K562 (cell line): ENCODE measurements at regions not wholly inside any gene's neighbourhood (a gene's known extent, or its start where the extent isn't known, plus 50 kb on each side); places are given as distances from the start of the nearest gene placed in this dataset.

Source experiments
- ATAC-seq: fragments of 200-7000 bp; cut with Tn5 transposase; 3 replicates; pipeline ENCODE4 v1.9.1; 2020; ENCODE audit warnings: moderate library complexity
- BruUV-seq: library from RNA; stranded (reverse); fragments of 400-500 nt; replicated peaks from 2 replicates; lab custom pipeline; 2021; lab: Mats Ljungman, UMichigan
- CTCF ChIA-PET: fragments of 300-600 bp; formaldehyde crosslinking; extraction: SDS; loops from one replicate; lab custom pipeline; 2021; ENCODE audit warnings: low intra/inter-chr PET ratio; lab: Yijun Ruan, JAX
- POLR2A ChIA-PET: fragments of 300-600, 350-650 bp; sonication (Branson Sonifier 250); formaldehyde crosslinking; extraction: SDS; loops from one replicate; lab custom pipeline; 2021; ENCODE audit warnings: antibody characterized with exemption, inconsistent platforms; lab: Yijun Ruan, JAX
- DNase-seq, 4 experiments: peaks; one replicate each; pipeline versions ENCODE4 v3.0.0 to v3.0.0-alpha.2; 2011 to 2018; ENCODE audit warnings: low spot score in 3 of 4, mixed read lengths in 3 of 4; ENCODE audit errors: extremely low read depth in 1 of 4
- FAIRE-seq: peaks from 2 replicates; lab custom pipeline; 2011; peaks lifted over from hg19 to GRCh38; lab: Jason Lieb, UNC
- H2AFZ ChIP-seq: 2 replicates; pipeline ENCODE4 v1.6.0; 2011; ENCODE audit warnings: low read depth, low read length, control low read depth, inconsistent platforms
- H3K27ac ChIP-seq: fragments of 200-600 bp; 3 replicates; pipeline ENCODE4 v1.8.0; 2011; ENCODE audit warnings: low read depth, mild to moderate bottlenecking, control low read depth, inconsistent platforms, low read length, moderate library complexity, mixed read lengths; ENCODE audit errors: extremely low read depth
- H3K27me3 ChIP-seq, 2 experiments: fragments of 300-600 bp in 1 of 2; 2 replicates in 1 of 2; 3 replicates in 1 of 2; pipeline versions ENCODE4 v1.6.0 to v1.8.0; 2011; ENCODE audit warnings: inconsistent platforms in 2 of 2, low read length in 2 of 2, mild to moderate bottlenecking in 1 of 2, mixed read lengths in 1 of 2, moderate library complexity in 1 of 2; ENCODE audit not compliant: control insufficient read depth in 2 of 2, insufficient read depth in 2 of 2
- H3K36me3 ChIP-seq: fragments of 300-600 bp; 3 replicates; pipeline ENCODE4 v1.8.0; 2011; ENCODE audit warnings: mild to moderate bottlenecking, low read length, inconsistent platforms; ENCODE audit not compliant: control insufficient read depth, insufficient read depth
- H3K4me1 ChIP-seq, 2 experiments: fragments of 200-600 bp in 1 of 2; replicated peaks in 1 of 2; 2 replicates in 1 of 2; 3 replicates in 1 of 2; pipeline versions ENCODE4 v1.5.1 to v1.8.0; 2011; ENCODE audit warnings: inconsistent platforms in 2 of 2, low read length in 2 of 2, mild to moderate bottlenecking in 1 of 2, mixed read lengths in 1 of 2, moderate library complexity in 1 of 2; ENCODE audit not compliant: control insufficient read depth in 2 of 2, insufficient read depth in 2 of 2
- H3K4me2 ChIP-seq: 2 replicates; pipeline ENCODE4 v1.6.1; 2011; ENCODE audit warnings: low read length, control low read depth, inconsistent platforms, mixed read lengths; ENCODE audit not compliant: insufficient read depth
- H3K4me3 ChIP-seq: fragments of 200-600 bp; sonication (generic), shearing (Covaris generic); 2 replicates; pipeline ENCODE4 v1.5.1; 2016; ENCODE audit warnings: control low read depth, inconsistent platforms
- H3K79me2 ChIP-seq: fragments of 200-600 bp; 3 replicates; pipeline ENCODE4 v1.8.0; 2011; ENCODE audit warnings: low read length, inconsistent platforms; ENCODE audit not compliant: control insufficient read depth, insufficient read depth
- H3K9ac ChIP-seq, 2 experiments: 2 replicates each; pipeline versions ENCODE4 v1.6.0 to v1.6.1; 2011; ENCODE audit warnings: low read depth in 2 of 2, low read length in 2 of 2, control low read depth in 1 of 2, inconsistent platforms in 1 of 2, mild to moderate bottlenecking in 1 of 2, mixed read lengths in 1 of 2; ENCODE audit not compliant: insufficient read depth in 1 of 2
- H3K9me1 ChIP-seq: one replicate; pipeline ENCODE4 v1.6.0; 2011; ENCODE audit warnings: inconsistent platforms, mild to moderate bottlenecking, low read length, moderate library complexity; ENCODE audit not compliant: control insufficient read depth, insufficient read depth
- H3K9me3 ChIP-seq: replicated peaks from 2 replicates; pipeline ENCODE4 v1.5.1; 2011; ENCODE audit warnings: low read depth, low read length, inconsistent platforms; ENCODE audit not compliant: control insufficient read depth, insufficient read depth
- H4K20me1 ChIP-seq: replicated peaks from 2 replicates; pipeline ENCODE4 v1.6.1; 2011; ENCODE audit warnings: low read length, inconsistent platforms, mixed read lengths; ENCODE audit not compliant: control insufficient read depth, insufficient read depth
- ELF4 ChIP-seq: fragments of 450-650 bp; formaldehyde crosslinking; IDR thresholded peaks from 2 replicates; pipeline ENCODE4 v1.4.0; 2022; ENCODE audit warnings: missing genetic modification characterization
- GABPB1 ChIP-seq: sonication (generic); formaldehyde crosslinking; IDR thresholded peaks from 2 replicates; pipeline ENCODE4 v1.8.0; 2022; ENCODE audit warnings: mild to moderate bottlenecking, missing genetic modification reagents
- MEIS2 ChIP-seq: fragments of 450-650 bp; IDR thresholded peaks from 2 replicates; pipeline ENCODE4 v1.6.1; 2014; ENCODE audit warnings: mild to moderate bottlenecking; ENCODE audit not compliant: partially characterized antibody
- ZNF717 ChIP-seq: fragments of 250-450 bp; sonication (Bioruptor Pico); IDR thresholded peaks from 2 replicates; pipeline ENCODE4 v1.5.0; 2021
- WGBS: fragments of 100-300 bp; shearing (Covaris generic); methylation state at CpG from one replicate; pipeline ENCODE4 v1.1.6; 2016; ENCODE audit warnings: low coverage, mixed read lengths; ENCODE audit not compliant: insufficient coverage; ENCODE audit errors: missing lambda C conversion rate; 5-methylcytosine and 5-hydroxymethylcytosine counted together
- in situ Hi-C: fragments of 300-500 bp; cut with MboI; formaldehyde crosslinking; loops from 4 replicates; pipeline ENCODE4 v1.15.0; 2018; ENCODE audit warnings: inconsistent platforms, mixed read lengths
- intact Hi-C: fragments of 100-400 bp; cut with micrococcal nuclease; formaldehyde crosslinking; loops from 2 replicates; pipeline ENCODE4 v1.14.2; 2022
- TF ChIP-seq, protein P1 (sequence below), 2 experiments: fragments of 450-650 bp; IDR thresholded peaks; 2 replicates each; pipeline ENCODE4 v1.6.1; 2016; ENCODE audit warnings: mild to moderate bottlenecking in 2 of 2, borderline replicate concordance in 1 of 2, low read depth in 1 of 2, moderate library complexity in 1 of 2

GRCh38 chr3:31225923-31226322, 306.8 kb upstream of the STT3B start:
- no peaks in the 10 kb centered on the region for H3K4me1 ChIP-seq

More at GRCh38 chr3:31225923-31226322, 306.8 kb upstream of the STT3B start:
- H3K79me2 ChIP-seq, result no peaks in the 10 kb centered on the region
- FAIRE-seq (no peak), DNase-seq (no peak), ATAC-seq (no peak)
- H4K20me1 ChIP-seq, result no peaks in the 10 kb centered on the region
- no TSS peak for BruUV-seq
- H3K9me3 ChIP-seq, result no peaks in the 10 kb centered on the region
- no peak for TF ChIP-seq ELF4 (CRISPR knock-in tag)
- no peak for TF ChIP-seq ZNF717 (CRISPR knock-in tag)
- TF ChIP-seq GABPB1 (CRISPR knock-in tag), result no peak
- no peak for TF ChIP-seq MEIS2
- TF ChIP-seq, protein P1, sequence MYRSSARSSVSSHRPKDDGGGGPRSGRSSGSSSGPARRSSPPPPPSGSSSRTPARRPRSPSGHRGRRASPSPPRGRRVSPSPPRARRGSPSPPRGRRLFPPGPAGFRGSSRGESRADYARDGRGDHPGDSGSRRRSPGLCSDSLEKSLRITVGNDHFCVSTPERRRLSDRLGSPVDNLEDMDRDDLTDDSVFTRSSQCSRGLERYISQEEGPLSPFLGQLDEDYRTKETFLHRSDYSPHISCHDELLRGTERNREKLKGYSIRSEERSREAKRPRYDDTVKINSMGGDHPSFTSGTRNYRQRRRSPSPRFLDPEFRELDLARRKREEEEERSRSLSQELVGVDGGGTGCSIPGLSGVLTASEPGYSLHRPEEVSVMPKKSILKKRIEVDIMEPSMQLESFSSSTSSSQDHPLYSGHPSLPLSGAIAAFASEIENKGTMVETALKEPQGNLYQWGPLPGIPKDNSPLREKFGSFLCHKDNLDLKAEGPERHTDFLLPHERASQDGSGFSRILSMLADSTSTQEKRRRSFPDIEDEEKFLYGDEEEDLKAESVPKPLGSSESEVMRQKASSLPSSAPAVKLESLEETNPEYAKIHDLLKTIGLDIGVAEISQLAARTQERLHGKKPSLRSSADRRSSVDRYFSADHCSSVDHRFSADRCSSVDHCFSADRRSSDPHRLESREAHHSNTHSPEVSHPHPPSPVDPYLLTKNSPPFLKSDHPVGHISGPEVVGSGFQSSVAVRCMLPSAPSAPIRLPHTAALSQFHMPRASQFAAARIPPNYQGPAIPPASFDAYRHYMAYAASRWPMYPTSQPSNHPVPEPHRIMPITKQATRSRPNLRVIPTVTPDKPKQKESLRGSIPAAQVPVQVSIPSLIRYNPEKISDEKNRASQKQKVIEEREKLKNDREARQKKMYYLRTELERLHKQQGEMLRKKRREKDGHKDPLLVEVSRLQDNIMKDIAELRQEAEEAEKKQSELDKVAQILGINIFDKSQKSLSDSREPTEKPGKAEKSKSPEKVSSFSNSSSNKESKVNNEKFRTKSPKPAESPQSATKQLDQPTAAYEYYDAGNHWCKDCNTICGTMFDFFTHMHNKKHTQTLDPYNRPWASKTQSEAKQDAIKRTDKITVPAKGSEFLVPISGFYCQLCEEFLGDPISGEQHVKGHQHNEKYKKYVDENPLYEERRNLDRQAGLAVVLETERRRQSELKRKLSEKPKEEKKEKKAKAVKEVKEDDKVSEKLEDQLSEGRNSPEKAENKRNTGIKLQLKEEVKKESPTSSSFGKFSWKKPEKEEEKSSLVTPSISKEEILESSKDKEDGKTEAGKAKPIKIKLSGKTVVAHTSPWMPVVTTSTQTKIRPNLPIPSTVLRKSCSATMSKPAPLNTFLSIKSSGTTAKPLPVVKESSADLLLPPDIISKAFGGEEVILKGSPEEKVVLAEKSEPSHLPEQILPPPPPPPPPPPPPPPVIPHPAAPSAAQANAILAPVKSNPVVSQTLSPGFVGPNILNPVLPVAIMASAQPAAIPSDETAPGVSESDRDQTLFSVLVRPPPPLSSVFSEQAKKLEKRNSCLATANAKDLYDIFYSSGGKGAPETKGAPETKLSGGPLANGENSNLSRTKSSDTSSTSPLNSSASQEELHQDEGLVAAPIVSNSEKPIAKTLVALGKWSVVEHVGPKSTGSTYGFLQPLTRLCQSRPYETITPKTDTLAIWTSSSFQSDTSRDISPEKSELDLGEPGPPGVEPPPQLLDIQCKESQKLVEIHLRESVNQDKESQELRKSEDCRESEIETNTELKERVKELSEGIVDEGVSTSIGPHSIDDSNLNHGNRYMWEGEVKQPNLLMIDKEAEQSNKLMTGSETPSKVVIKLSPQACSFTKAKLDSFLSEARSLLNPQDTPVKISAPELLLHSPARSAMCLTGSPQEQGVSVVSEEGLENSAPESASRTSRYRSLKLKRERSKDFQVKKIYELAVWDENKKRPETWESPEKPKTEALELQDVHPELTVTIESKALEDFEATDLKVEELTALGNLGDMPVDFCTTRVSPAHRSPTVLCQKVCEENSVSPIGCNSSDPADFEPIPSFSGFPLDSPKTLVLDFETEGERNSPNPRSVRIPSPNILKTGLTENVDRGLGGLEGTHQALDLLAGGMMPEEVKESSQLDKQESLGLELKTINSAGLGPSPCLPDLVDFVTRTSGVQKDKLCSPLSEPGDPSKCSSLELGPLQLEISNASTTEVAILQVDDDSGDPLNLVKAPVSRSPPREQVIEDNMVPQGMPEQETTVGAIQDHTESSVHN (IDR thresholded peaks at IDR 0.05; ENCODE audit: borderline replicate concordance in 1 of 2, low read depth in 1 of 2), result no peak
- no peak overlapping the region for H3K27ac ChIP-seq
- H3K36me3 ChIP-seq, result no peaks in the 10 kb centered on the region
- H3K9me1 ChIP-seq, result no peaks in the 10 kb centered on the region
- H2AFZ ChIP-seq, result no peak overlapping the region
- H3K27me3 ChIP-seq, result no peaks in the 10 kb centered on the region
- in situ Hi-C loops, result no loop called here
- no peak overlapping the region for H3K4me2 ChIP-seq
- H3K4me3 ChIP-seq, result no peak overlapping the region
- 0% methylated on average over 3 of the region's 3 CpGs for WGBS
- ChIA-PET POLR2A (interaction anchor here (0.5 kb wide), 1 partner anchor 30 kb away, joined by 3 read pairs; no protein-coding TSS in a partner anchor), CTCF (no interaction called here)
- intact Hi-C loops, result no loop called here
- no peak overlapping the region for H3K9ac ChIP-seq
